Glomerular endothelial cell (primary cell): ENCODE measurements at regions not wholly inside any gene's neighbourhood (a gene's known extent, or its start where the extent isn't known, plus 50 kb on each side); places are given as distances from the start of the nearest gene placed in this dataset.
"Not testable (repeated sequence)": the region's sequence is repeated elsewhere in the genome, so short reads cannot be mapped to it uniquely, and the experiment has no call there.

Experiments
- DNase-seq: peaks from one replicate; pipeline ENCODE4 v3.0.0-alpha.2; 2011; ENCODE audit warnings: low read depth, low spot score; ENCODE audit errors: extremely low read depth

DNA sequence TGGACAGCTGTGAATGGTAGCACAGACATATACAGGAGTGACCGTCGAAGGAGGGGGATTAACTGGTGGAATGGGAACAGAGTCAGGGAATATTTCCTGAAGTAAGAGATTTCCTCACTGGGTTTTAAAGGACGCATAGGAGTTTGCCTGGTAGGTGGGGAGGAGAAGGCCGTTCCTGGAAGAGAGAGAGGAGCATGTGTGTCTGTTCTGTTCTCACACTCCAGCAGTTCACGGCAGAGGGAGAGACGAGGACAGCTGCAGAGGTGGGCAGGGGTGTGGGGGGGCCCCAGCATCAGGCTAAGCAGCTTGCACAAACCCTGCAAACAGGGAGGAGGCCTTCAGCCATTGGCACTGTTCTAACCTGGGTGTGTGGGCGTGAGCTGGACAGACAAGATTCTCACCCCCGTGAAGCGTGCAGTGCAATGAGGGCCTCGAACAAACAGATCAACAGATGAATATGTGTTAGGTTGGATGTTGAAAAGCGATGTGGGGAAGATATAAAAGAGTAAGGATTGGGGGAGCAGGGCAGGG is 85.3 kb upstream of the GSE1 start:
- DNase-seq = no peak

DNA sequence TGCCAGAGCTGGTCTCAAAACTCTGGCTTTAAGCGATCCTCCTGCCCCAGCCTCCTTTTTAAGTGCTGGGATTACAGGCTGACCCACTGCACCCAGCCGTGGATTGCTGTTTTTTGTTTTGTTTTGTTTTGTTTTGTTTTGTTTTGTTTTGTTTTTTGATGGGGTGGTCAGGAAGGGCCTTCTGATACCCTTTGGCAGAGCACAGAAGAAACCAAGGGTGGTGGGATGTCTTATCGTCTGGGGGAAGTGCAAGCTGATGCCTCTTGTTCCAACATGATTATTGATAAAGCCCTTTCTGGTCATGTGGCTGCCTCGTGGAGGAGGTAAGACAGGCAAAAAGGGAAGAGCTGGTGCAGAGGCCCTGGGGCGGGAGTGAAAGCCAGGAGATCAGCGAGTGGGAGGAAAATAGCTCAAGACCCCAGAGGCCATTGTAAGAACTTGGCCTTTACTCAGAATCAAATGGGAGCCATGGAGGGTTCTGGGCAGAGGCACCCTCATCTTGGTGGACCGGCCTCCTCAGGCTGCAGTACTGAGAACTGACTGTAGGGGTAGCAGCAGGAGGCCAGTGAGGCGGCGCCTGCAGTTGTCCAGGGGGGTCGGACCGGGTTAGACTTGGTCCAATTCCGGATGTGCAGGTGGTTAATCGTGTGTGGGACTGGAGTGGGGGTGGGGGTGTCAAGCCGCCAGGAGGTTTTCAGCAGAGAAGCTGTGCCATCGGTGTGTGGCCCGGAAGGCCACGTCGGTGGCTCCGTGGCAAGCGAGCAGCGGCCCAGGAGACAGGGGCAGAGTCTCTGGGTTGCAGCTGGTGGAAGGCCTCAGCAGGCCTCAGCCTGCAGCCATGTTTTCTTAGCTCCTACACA is 84.4 kb upstream of the GSE1 start:
- DNase-seq = no peak

DNA sequence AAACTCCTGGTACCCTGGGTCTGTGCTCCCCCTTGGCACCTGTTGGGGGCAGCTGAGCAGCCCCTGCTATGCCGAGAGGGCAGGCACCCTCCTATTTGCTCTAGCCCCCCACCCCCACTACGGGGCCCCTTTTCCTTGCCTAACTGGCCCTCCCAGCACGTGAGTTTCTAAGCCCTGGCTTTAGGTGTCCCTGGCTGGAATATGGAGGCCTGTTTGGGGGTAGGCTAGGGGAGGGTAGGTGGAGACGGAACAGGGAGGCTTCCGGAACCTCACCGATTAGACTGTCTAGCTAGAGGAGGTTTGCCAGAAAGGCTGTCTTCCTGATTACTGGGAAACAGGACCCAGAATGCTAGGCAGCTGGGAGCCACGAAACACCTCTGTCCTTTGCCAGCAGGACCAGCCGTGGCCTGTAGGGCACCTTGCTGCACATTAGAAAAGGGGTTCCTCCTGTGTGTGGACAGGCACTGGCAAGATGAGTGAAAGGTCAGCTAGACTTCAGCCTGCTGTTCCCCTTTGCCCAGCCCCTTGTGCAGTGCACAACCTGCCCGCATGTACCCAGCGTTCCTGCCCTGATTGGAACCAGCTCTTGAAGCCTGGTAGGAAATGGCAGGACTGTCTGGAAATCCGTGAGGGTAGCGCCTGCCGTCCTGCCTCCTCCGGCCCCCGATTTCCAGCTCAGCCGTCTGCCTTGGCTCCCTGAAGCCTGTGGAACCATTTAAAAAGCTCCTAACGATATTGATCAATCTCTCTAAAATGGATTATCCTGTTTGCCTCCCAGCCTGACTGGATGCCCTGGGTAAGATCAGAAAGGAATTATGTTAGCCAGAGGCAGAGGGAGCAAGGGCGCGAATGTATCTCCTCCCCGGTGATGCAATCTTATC is 83.4 kb upstream of the GSE1 start:
- no peak for DNase-seq

DNA sequence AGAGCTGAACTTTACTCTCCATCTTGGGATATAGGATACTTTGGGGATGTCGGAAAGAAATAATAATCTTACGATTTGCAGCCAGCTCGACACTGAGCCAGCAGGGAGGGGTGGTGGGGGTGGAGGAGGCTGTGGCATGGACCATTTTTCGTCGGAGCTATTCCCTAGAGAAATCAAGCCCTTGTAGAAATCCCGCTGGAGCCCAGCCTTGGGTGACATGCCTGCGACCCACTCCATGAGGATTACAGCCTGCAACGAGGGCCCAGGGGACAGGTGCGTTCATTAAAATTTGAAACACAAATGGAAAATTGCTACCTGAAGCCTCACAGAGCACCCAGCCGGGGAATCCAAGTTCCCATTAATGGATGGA is 82.8 kb upstream of the GSE1 start:
- no peak for DNase-seq

DNA sequence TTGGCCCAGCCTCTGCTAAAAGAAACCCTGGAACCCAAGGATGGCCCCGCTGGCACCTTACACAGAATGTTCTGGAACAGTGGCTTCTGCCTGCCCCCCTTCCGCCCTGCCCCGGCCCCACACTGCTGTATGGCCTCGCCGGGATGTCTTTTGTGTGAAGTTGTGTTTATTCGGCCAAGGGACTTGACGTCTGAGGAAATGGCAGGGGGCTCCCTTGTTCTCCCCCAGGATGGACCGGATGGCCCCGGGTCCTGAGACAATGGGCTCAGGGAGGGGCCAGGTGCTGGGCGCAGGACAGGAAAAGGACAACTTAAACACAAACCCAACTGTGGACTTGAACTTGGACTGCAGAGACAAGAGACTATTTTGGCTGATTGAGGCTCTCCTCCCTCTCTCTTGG is 81.6 kb upstream of the GSE1 start:
- no peak for DNase-seq

DNA sequence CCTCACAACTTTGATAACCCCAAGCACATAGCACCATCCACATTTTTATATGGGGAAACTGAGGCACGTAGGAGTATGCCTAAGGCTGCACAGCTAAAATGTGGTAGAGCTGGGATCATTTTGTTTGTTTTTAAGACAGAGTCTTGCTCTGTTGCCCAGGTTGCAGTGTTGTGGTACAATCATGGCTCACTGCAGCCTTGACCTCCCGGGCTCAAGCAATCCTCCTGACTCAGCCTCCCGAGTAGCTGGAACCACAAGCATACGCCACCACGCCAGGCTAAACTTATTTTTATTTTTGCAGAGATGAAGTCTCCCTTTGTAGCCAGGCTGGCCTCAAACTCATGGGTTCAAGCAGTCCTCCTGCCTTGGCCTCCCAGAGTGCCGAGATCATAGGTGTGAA is 81.0 kb upstream of the GSE1 start:
- DNase-seq = no peak

DNA sequence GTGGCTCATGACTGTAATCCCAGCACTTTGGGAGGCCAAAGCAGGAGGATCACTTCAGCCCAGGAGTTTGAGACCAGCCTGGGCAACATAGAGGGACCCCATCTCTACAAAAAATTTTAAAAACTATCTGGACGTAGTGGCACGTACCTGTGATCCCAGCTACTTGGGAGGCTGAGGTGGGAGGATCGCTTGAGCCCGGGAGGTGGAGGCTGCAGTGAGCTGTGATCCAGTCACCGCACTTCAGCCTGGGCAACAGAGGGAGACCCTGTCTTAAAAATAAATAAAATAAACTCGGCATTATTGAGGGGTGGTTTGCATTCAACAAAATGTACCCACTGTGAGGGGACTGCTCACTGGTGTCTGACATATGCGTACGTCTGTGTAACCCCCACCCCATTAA is 79.5 kb upstream of the GSE1 start:
- DNase-seq = not testable (repeated sequence)

DNA sequence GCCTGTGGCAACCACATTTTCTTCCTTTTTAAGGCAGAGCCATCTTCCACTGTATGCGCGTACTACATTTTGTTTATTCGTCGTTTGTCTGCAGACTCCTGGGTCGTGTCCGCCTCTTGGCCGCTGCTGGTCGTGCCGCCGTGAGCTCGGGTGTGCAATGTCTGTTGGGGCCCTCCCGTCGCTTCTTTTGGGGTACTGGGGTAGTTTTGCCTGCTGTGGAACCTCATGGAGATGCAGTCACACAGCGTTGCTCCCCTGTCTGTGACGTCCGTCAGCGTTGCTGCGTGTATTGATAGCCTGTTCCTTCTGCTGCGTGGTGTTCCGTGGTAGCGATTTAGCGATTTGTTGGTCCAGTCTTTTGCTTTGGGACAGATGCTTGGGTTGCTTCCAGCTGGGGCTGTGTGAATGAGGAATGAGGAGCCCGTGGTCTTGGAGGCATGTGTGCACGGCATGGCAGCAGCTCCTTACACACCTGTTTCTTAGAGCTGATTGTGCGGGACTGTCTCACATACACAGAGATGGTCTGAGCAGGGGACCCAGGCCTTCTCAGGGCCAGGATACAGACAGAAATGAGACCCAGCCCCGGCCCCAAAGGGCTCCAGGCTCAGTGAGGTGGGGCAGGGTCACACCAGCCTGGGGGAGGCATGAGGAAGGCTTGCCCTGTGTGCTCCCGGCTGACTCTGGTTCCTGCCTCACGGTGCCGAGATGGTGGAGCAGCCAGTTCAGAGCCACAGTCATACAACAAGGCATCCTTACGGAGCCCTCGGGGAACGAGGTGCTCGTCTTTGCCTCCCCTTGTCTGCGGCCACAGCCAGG is 78.4 kb upstream of the GSE1 start:
- no peak for DNase-seq

DNA sequence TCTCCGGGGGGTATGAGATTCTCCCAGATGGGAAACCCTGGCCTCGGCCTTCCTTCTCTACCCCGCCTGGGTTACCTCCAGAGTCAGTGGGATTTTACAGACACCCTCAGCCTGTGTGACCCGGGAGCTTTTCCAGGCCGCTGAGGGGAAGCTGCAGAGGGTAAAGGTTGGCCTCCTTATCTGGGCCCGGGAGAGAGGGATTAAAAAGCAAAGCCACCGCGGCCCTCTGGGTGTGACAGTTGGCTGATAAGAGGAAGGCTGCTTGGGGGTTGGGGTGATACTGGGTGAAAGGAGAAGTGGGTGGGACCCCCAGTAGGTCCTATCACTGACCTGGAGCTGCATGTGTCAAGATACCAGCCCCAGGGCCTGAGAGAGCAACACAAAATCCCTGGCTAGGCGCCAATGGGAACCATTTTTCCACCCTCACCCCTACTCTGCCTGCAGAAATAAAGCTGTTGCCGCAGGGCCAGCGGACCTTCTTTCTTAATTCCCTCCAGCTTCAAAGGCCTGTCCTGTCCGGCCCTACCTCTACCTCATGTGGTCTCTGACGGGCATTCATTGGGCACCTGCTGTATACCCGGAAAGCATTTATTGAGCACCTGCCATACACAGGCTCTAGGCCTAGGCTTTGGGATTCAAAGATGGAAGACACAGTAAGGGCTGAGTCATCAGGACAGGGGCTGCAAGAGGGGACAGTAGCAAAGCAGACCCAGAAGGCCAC is 77.6 kb upstream of the GSE1 start:
- no peak for DNase-seq

DNA sequence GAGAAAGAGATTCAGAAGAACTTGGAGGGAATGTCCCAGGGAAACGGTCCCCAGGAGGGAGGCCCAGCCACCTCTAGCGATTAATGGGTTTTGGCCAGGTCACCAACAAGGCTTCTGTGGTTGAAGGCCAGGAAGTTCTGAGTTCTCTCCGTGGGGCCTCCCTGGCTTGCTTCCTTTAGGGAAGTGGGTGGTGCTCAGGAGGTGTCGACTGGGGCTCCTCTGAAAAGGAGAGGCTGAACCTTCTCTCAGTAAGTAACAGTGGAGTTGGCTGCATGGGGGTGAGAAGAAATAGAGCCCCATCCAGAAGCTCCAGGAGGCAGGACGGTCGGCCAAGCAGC is 77.1 kb upstream of the GSE1 start:
- DNase-seq = no peak

DNA sequence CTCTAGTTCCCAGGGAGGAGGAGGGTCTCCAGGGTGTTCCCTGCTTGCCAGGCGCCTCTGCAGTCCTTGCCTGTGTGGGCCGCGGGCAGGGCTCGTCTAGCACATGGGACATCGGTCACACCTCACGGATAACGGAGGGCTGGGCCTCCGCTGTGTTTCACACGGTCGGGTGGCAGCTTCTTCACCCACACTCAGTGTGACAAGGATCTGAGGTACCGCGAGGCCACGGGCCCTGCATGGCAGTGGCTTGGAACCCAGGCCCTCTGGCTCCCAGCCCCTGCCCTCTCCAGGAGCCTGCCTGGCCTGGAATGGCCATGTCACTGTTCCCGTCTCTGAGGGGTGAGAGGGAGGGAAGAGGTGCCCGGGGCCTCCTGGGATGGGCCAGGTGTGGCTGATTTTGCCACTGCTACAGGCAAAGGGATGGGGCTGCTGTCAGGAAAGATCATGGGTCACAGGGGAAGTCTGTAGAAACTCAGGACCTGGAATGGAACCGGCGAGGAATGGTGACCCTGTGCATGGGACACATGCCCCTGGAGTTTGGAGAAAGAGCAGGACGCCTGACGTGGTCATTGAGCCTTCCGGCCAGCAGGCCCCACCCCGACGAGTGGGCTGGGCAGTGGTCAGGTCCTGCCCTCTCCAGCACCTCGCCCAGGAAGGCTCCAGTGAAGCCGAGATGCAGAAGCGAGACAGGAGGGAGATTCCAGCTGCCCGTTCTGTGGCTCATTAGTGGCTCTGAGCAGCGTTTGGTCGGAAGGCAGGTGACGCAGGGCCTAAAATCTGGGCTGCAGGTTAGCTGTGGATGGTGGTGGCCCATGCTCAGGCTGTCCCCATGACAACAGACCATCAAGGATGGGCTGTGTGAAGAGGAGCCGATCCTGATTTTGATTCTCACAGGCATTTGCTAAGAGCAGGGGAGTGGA is 76.5 kb upstream of the GSE1 start:
- no peak for DNase-seq

DNA sequence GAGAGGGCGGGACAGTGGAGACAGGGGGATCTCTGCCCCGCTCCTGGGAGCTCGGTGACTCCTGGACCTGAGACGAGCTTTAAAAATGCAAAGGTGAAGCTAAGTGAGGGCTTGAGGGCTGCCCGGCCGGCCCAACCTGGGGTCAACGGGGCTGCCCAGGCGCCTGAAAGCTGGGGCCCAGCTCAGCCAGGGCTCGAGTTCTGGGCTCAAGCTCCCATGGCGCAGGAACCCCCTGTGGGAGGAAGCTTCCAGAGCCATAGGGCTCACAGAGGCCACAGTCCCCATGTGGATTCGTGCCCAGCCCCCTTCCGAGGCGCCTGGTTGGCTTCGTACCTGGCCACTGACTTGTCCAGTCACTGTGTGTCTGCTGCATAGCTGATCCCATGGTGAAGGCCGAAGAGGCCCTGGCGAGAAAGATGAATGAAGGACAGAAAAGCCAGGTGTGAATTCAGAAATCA is 75.8 kb upstream of the GSE1 start:
- DNase-seq = no peak

DNA sequence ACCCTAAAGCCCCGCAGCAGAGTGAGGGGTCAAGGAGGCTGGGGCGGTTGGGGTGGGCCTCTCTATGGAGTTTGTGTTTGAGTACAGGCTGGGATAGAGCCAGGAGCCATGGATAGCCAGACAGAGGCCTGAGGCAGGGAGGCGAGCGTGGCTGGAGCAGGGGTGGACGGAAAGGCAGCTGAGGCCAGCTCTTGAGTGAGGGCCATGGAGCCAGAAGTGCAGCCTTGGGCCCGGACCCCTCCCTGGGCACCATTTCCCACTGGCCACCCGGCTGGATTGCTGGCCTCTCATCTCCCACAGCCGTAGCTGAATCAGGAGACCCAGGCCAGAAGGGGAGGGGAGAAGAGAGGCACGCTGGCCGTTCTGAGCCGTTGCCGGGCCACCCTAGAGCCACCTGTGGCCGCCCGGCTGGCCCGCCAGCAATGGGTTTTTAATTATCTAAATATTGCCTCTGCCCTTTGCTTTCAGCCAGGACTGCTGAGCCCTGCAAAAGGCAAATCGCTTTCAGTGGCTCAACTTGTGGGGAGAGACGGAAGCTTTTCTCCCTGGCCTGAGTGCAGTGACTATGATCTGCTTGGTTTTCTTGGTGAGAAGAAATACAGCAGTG is 75.2 kb upstream of the GSE1 start:
- DNase-seq = no peak

DNA sequence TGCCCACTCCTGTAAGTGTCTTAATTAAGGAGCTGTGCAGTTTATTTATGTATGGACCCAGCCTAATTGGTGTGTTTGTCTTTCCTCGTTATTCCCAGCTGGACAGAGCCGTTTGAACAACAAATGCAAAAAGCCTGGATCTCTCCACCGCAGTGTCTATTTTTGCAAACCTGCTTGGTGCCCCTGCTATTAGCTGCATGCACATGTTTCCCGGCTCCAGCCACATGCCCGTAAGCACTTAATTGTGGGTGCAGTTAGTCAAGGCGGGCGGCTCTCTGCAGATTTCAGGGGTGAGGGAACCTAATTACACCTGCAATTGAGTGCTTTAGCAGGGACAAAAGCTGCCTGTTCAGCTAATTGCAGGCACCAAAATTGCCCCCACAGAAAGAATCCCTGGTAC is 74.0 kb upstream of the GSE1 start:
- no peak for DNase-seq

DNA sequence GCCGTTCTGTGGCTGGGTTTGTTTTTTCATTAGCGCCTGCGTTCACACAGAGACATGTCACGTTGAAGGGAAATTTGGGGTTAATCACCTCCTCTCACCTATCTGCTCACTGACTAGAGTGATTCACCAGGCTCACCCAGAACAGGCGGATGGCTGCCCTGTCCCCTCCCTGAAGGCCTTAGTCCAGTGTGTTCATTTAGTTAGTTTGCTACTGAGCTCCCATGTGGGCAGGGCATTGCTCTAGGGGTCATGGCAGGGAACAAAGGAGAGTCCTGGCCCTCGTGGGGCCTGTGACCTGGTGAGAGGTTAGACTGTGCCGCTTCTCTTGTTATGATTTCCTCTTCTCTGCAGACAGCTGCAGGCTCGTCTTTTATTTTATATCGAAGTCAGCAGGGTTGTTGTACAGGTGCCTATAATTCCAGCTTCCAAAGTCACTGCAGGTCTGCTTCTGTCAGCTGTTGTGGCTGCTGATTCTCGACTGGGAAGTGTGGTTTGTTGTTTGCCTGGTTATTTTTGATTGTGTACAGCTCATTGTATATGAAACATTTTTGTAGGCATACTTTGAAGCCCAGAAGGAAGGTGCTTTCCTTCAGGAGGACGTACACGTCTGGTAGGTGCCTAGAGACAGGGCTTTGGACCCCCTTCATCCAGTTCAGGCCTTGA is 73.4 kb upstream of the GSE1 start:
- DNase-seq = no peak

DNA sequence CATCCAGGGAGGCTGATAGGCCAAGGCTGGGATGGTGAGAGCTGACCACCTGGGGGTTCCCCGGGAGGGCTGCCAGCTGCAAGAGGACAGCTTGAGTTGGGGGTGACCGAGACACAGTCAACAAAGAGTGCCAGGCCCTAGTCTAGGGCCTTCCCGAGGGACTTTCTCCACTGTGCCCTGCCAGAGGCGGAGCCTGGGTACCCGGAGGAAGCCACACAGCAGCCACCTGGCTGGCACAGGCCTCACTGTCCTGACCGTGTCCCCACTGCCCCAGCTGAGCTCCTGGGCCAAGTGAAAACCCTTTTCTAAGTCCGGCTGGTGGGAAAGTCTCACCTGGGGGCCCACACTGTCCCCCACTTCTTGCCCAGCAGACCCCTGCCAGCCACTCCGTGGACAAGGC is 71.9 kb upstream of the GSE1 start:
- no peak for DNase-seq

DNA sequence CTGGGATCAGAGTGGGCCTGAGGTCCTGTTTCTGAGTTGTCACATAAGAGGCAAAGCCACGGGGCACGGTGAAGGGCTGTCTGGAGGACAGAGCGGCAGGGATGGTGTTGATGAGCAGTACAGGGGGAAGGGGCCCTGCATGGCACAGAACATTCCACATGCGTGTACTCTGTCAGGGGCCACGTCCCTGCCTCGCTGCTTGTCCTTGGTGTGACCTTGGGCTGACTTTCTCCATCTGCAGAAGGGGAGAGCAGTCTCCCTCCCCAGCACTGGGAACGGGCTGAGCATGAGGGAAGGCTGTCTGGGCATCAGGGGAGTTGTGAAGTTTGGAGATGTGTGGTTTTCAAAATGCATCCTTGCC is 71.5 kb upstream of the GSE1 start:
- DNase-seq = no peak
